HEK293T (cell line): ENCODE measurements at regions not wholly inside any gene's neighbourhood (a gene's known extent, or its start where the extent isn't known, plus 50 kb on each side); places are given as distances from the start of the nearest gene placed in this dataset.
"Not testable (repeated sequence)": the region's sequence is repeated elsewhere in the genome, so short reads cannot be mapped to it uniquely, and the experiment has no call there.

Source experiments
- CTCF ChIA-PET: fragments of 350-600 bp; formaldehyde crosslinking; extraction: SDS; loops from one replicate; lab custom pipeline; 2021; ENCODE audit warnings: antibody characterized with exemption, inconsistent platforms; lab: Yijun Ruan, JAX
- POLR2A ChIA-PET: fragments of 350-600 bp; formaldehyde crosslinking; extraction: SDS; loops from one replicate; lab custom pipeline; 2020; ENCODE audit warnings: antibody characterized with exemption, inconsistent platforms; lab: Yijun Ruan, JAX
- DNase-seq: peaks from one replicate; pipeline ENCODE4 v3.0.0; 2012; ENCODE audit warnings: mixed read lengths; ENCODE audit errors: extremely low spot score
- ARNT ChIP-seq: fragments of 450-650 bp; IDR thresholded peaks from 2 replicates; pipeline ENCODE4 v1.6.1; 2017; ENCODE audit warnings: mild to moderate bottlenecking
- BHLHE40 ChIP-seq: fragments of 450-650 bp; IDR thresholded peaks from 2 replicates; pipeline ENCODE4 v1.6.1; 2016; ENCODE audit warnings: mild to moderate bottlenecking, moderate library complexity, borderline replicate concordance
- CTBP1 ChIP-seq: fragments of 450-650 bp; IDR thresholded peaks from 2 replicates; pipeline ENCODE4 v1.6.1; 2016; ENCODE audit warnings: borderline replicate concordance
- ELF4 ChIP-seq: fragments of 450-650 bp; IDR thresholded peaks from 2 replicates; pipeline ENCODE4 v1.6.1; 2017; ENCODE audit warnings: antibody characterized with exemption
- FOXA1 ChIP-seq: fragments of 450-650 bp; IDR thresholded peaks from 2 replicates; pipeline ENCODE4 v1.6.1; 2016; ENCODE audit warnings: mild to moderate bottlenecking
- FOXK2 ChIP-seq: fragments of 450-650 bp; IDR thresholded peaks from 2 replicates; pipeline ENCODE4 v1.6.1; 2016; ENCODE audit warnings: mild to moderate bottlenecking
- FOXM1 ChIP-seq: fragments of 450-650 bp; IDR thresholded peaks from 2 replicates; pipeline ENCODE4 v1.6.1; 2017; ENCODE audit warnings: mild to moderate bottlenecking, borderline replicate concordance
- HDGF ChIP-seq: fragments of 450-650 bp; IDR thresholded peaks from 2 replicates; pipeline ENCODE4 v1.6.1; 2017; ENCODE audit warnings: antibody characterized with exemption, borderline replicate concordance
- L3MBTL2 ChIP-seq: fragments of 450-650 bp; conservative IDR thresholded peaks from 2 replicates; pipeline ENCODE4 v1.6.1; 2016; ENCODE audit warnings: mild to moderate bottlenecking
- LEF1 ChIP-seq: fragments of 450-650 bp; IDR thresholded peaks from 2 replicates; pipeline ENCODE4 v1.6.1; 2017; ENCODE audit warnings: mild to moderate bottlenecking, borderline replicate concordance
- NFRKB ChIP-seq: fragments of 450-650 bp; IDR thresholded peaks from 2 replicates; pipeline ENCODE4 v1.6.1; 2016; ENCODE audit warnings: mild to moderate bottlenecking, moderate library complexity
- PKNOX1 ChIP-seq: fragments of 450-650 bp; IDR thresholded peaks from 2 replicates; pipeline ENCODE4 v1.6.1; 2016
- SP1 ChIP-seq: fragments of 450-650 bp; IDR thresholded peaks from 2 replicates; pipeline ENCODE4 v1.6.1; 2017
- SUZ12 ChIP-seq: fragments of 450-650 bp; IDR thresholded peaks from 2 replicates; pipeline ENCODE4 v1.6.1; 2016; ENCODE audit warnings: mild to moderate bottlenecking
- TARDBP ChIP-seq: fragments of 450-650 bp; IDR thresholded peaks from 2 replicates; pipeline ENCODE4 v1.6.1; 2016
- ZNF384 ChIP-seq: fragments of 450-650 bp; IDR thresholded peaks from 2 replicates; pipeline ENCODE4 v1.6.1; 2016

- DNase-seq: no peak
- ChIA-PET POLR2A (no interaction called here), CTCF (no interaction called here)
Measured at GRCh38 chr6:50565004-50565403, 148.3 kb upstream of the TFAP2D start.

GRCh38 chr6:50571230-50571629, 142.1 kb upstream of the TFAP2D start:
- POLR2A ChIA-PET, CTCF ChIA-PET, DNase-seq: not testable (repeated sequence)

More at GRCh38 chr6:50565004-50565403, 148.3 kb upstream of the TFAP2D start:
- TF ChIP-seq SUZ12: no peak
- no peak for TF ChIP-seq CTBP1
- no peak for TF ChIP-seq FOXA1
- no peak for TF ChIP-seq NFRKB
- no peak for TF ChIP-seq TARDBP
- no peak for TF ChIP-seq ELF4
- no peak for TF ChIP-seq LEF1
- no peak for TF ChIP-seq FOXK2
- TF ChIP-seq ZNF384: no peak
- TF ChIP-seq PKNOX1: no peak
- no peak for TF ChIP-seq L3MBTL2
- TF ChIP-seq BHLHE40: no peak
- TF ChIP-seq FOXM1: no peak
- no peak for TF ChIP-seq ARNT
- no peak for TF ChIP-seq SP1
- no peak for TF ChIP-seq HDGF

- TF ChIP-seq SP1: no peak
- TF ChIP-seq ZNF384: no peak
- no peak for TF ChIP-seq CTBP1
- TF ChIP-seq HDGF: no peak
- TF ChIP-seq SUZ12: no peak
- TF ChIP-seq ELF4: no peak
- TF ChIP-seq PKNOX1: no peak
- TF ChIP-seq FOXK2: no peak
- no peak for TF ChIP-seq L3MBTL2
- no peak for TF ChIP-seq LEF1
- TF ChIP-seq FOXA1: no peak
- TF ChIP-seq BHLHE40: no peak
- no peak for TF ChIP-seq NFRKB
- no peak for TF ChIP-seq FOXM1
- TF ChIP-seq ARNT: no peak
- no peak for TF ChIP-seq TARDBP
- ChIA-PET CTCF (no interaction called here), POLR2A (no interaction called here)
- no peak for DNase-seq
Measured at GRCh38 chr6:50585441-50586330, 127.6 kb upstream of the TFAP2D start.

GRCh38 chr6:50586331-50586675, 127.0 kb upstream of the TFAP2D start:
- ChIA-PET POLR2A (no interaction called here), CTCF (no interaction called here)
- DNase-seq: no peak
- TF ChIP-seq L3MBTL2 (no peak), BHLHE40 (no peak), ZNF384 (no peak), ELF4 (no peak), ARNT (no peak), TARDBP (no peak), HDGF (no peak), FOXK2 (no peak), SUZ12 (no peak), SP1 (no peak), FOXA1 (no peak)

GRCh38 chr6:50589751-50590470, 123.4 kb upstream of the TFAP2D start:
- no peak for DNase-seq
- ChIA-PET POLR2A (no interaction called here), CTCF (no interaction called here)
- TF ChIP-seq ARNT (no peak), NFRKB (no peak)

GRCh38 chr6:50591135-50591534, 122.2 kb upstream of the TFAP2D start:
- DNase-seq: no peak
- TF ChIP-seq ELF4: no peak
- no peak for TF ChIP-seq FOXK2
- TF ChIP-seq HDGF: no peak
- ChIA-PET POLR2A (no interaction called here), CTCF (no interaction called here)

GRCh38 chr6:50600280-50600679, 113.0 kb upstream of the TFAP2D start:
- POLR2A ChIA-PET: no interaction called here
- DNase-seq: no peak
- TF ChIP-seq TARDBP (no peak), LEF1 (no peak), ARNT (no peak), NFRKB (no peak), PKNOX1 (no peak), ELF4 (no peak), L3MBTL2 (no peak), ZNF384 (no peak), SUZ12 (no peak), CTBP1 (no peak), HDGF (no peak)
- CTCF ChIA-PET: interaction anchor here (0.6 kb wide), 2 partner anchors 118 to 488 kb away, joined by 3 read pairs; no protein-coding TSS in a partner anchor
